Fibroblast of the aortic adventitia (primary cell): ENCODE measurements at regions not wholly inside any gene's neighbourhood (a gene's known extent, or its start where the extent isn't known, plus 50 kb on each side); places are given as distances from the start of the nearest gene placed in this dataset.

ENCODE experiments used
- DNase-seq: peaks from one replicate; pipeline ENCODE4 v3.0.0-alpha.2; 2010; ENCODE audit warnings: low read depth
- H3K4me3 ChIP-seq: 2 replicates; pipeline ENCODE4 v1.5.1; 2011; ENCODE audit warnings: low read depth, mild to moderate bottlenecking, control low read depth, low read length, moderate library complexity
- CTCF ChIP-seq: IDR thresholded peaks from 2 replicates; pipeline ENCODE4 v1.5.1; 2011; ENCODE audit warnings: mild to moderate bottlenecking, low read length, control low read depth, inconsistent platforms; ENCODE audit not compliant: insufficient read depth

GRCh38 chr3:22729212-22729611, 473.9 kb upstream of the UBE2E2 start:
- TF ChIP-seq CTCF: no peak
- no peak overlapping the region for H3K4me3 ChIP-seq
- no peak for DNase-seq

- no peak overlapping the region for H3K4me3 ChIP-seq
- no peak for TF ChIP-seq CTCF
- DNase-seq: no peak
Measured at GRCh38 chr3:22729981-22730380, 473.1 kb upstream of the UBE2E2 start.

- no peak overlapping the region for H3K4me3 ChIP-seq
- no peak for DNase-seq
- no peak for TF ChIP-seq CTCF
Measured at GRCh38 chr3:22730701-22731100, 472.4 kb upstream of the UBE2E2 start.

GRCh38 chr3:22731901-22732300, 471.2 kb upstream of the UBE2E2 start:
- H3K4me3 ChIP-seq: no peak overlapping the region
- no peak for DNase-seq
- TF ChIP-seq CTCF: no peak

GRCh38 chr3:22732641-22733040, 470.5 kb upstream of the UBE2E2 start:
- no peak overlapping the region for H3K4me3 ChIP-seq
- no peak for DNase-seq
- no peak for TF ChIP-seq CTCF

- no peak for DNase-seq
- no peak for TF ChIP-seq CTCF
- H3K4me3 ChIP-seq: no peak overlapping the region
Measured at GRCh38 chr3:22734207-22734606, 468.9 kb upstream of the UBE2E2 start.

- H3K4me3 ChIP-seq: no peak overlapping the region
- DNase-seq: no peak
- TF ChIP-seq CTCF: no peak
Measured at GRCh38 chr3:22734756-22735155, 468.4 kb upstream of the UBE2E2 start.
